ENCODE measurements at regions not wholly inside any gene's neighbourhood (a gene's known extent, or its start where the extent isn't known, plus 50 kb on each side); places are given as distances from the start of the nearest gene placed in this dataset.
A peak's percentile ranks its signal among the peaks of the same experiment; 100 is the strongest.

DNA sequence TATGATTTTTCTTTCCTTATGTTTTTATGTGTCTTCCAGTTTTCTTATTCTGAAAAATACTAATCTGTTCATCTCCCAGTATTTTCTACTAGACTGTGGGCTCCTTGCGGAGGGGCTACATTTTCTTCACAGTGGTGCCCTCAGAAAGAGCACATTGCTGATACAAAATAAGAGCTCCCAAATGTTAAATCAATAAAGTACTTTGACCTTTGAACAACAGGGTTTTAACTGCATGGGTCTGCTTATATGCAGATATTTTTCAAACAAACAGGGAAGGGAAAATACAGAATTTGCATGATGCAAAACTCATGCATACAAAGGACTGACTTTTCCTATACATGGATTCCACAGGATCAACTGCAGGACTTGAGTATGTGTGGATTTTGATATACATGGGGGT lies 79.9 kb upstream of the ACO1 start:
- intact Hi-C loops (cut with micrococcal nuclease; ENCODE audit: unreplicated experiment): loop anchor here (10.0 kb wide), 1 partner anchor 50 kb away; no protein-coding TSS in a partner anchor
- ATAC-seq (peak; percentile 47; the same call in 2 of the 3 replicates), DNase-seq (ENCODE audit: low spot score) (peak; percentile 18), FAIRE-seq (no peak)
- Histone ChIP-seq H3K79me2 (ENCODE audit: insufficient read depth, low read length) (no peaks in the 10 kb centered on the region), H3K4me1 (ENCODE audit: insufficient read depth, low read length) (peaks cover 40% of the 10 kb centered on the region), H3K27ac (ENCODE audit: extremely low read length, insufficient read depth, low read length) (no peak overlapping the region), H3K9me3 (ENCODE audit: low read length) (no peaks in the 10 kb centered on the region), H3K4me3 (replicated peaks in 1 of 3; ENCODE audit: insufficient read depth in 1 of 3, low read depth in 2 of 3, low read length in 3 of 3) (no peak overlapping the region), H3K9ac (ENCODE audit: insufficient read depth, low read depth, low read length) (no peak overlapping the region), H4K20me1 (ENCODE audit: insufficient read depth, low read length) (no peaks in the 10 kb centered on the region), H3K36me3 (replicated peaks in 1 of 2; ENCODE audit: control insufficient read depth in 1 of 2, insufficient read depth in 2 of 2, low read length in 2 of 2) (no peaks in the 10 kb centered on the region), H3K4me2 (ENCODE audit: low read depth, low read length) (no peak overlapping the region), H3K27me3 (ENCODE audit: control insufficient read depth in 1 of 2, insufficient read depth in 2 of 2, low read length in 2 of 2) (no peaks in the 10 kb centered on the region), H2AFZ (ENCODE audit: low read length) (no peak overlapping the region)
- ChIA-PET POLR2A (no interaction called here), CTCF (ENCODE audit: low intra/inter-chr PET ratio, low total read pairs) (no interaction called here)
- WGBS (ENCODE audit: low lambda C conversion rate): 0% methylated on average over 1 of the region's 1 CpG
- BruUV-seq (replicated peaks): no TSS peak
- in situ Hi-C loops (cut with HindIII; ENCODE audit: extremely low pct_ligation_motif_present, low pct_unique_long_range_greater_than_20kb): no loop called here
- TF ChIP-seq HNRNPLL (IDR thresholded peaks at IDR 0.05; ENCODE audit: low read depth, low read length, poor library complexity, severe bottlenecking) (no peak), ZNF775 (CRISPR knock-in tag; IDR thresholded peaks at IDR 0.05; ENCODE audit: borderline replicate concordance) (no peak), STAG1 (CRISPR knock-in tag; IDR thresholded peaks at IDR 0.05) (no peak), ONECUT2 (CRISPR knock-in tag; IDR thresholded peaks at IDR 0.05) (peak; percentile 60; the same call in 1 of the 2 replicates), RFX3 (CRISPR knock-in tag; IDR thresholded peaks at IDR 0.05) (no peak), ZBTB3 (CRISPR knock-in tag; IDR thresholded peaks at IDR 0.05; ENCODE audit: borderline replicate concordance, low read depth) (no peak), ZNF292 (CRISPR knock-in tag; IDR thresholded peaks at IDR 0.05; ENCODE audit: borderline replicate concordance, low read depth) (no peak), ZNF331 (CRISPR knock-in tag; IDR thresholded peaks at IDR 0.05) (no peak), RFX5 (IDR thresholded peaks at IDR 0.05; ENCODE audit: low read depth, low read length) (no peak), MTF2 (CRISPR knock-in tag; IDR thresholded peaks at IDR 0.05; ENCODE audit: borderline replicate concordance) (no peak), MAZ (IDR thresholded peaks at IDR 0.05; ENCODE audit: borderline replicate concordance, low read depth, low read length) (no peak), MAZ (CRISPR knock-in tag; IDR thresholded peaks at IDR 0.05; ENCODE audit: low read depth) (no peak), NFRKB (IDR thresholded peaks at IDR 0.05) (no peak), ELF3 (CRISPR knock-in tag; IDR thresholded peaks at IDR 0.05) (no peak), SRSF4 (IDR thresholded peaks at IDR 0.05; ENCODE audit: low read depth, low read length, poor library complexity, severe bottlenecking) (no peak), POLR2A (IDR thresholded peaks at IDR 0.05; ENCODE audit: insufficient read depth in 1 of 2, low read depth in 2 of 2, low read length in 2 of 2) (no peak)
- TF ChIP-seq, protein P1, sequence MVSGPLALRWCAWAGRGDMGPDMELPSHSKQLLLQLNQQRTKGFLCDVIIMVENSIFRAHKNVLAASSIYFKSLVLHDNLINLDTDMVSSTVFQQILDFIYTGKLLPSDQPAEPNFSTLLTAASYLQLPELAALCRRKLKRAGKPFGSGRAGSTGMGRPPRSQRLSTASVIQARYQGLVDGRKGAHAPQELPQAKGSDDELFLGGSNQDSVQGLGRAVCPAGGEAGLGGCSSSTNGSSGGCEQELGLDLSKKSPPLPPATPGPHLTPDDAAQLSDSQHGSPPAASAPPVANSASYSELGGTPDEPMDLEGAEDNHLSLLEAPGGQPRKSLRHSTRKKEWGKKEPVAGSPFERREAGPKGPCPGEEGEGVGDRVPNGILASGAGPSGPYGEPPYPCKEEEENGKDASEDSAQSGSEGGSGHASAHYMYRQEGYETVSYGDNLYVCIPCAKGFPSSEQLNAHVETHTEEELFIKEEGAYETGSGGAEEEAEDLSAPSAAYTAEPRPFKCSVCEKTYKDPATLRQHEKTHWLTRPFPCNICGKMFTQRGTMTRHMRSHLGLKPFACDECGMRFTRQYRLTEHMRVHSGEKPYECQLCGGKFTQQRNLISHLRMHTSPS (CRISPR knock-in tag; IDR thresholded peaks at IDR 0.05; ENCODE audit: low read depth): no peak
- TF ChIP-seq, protein P2, sequence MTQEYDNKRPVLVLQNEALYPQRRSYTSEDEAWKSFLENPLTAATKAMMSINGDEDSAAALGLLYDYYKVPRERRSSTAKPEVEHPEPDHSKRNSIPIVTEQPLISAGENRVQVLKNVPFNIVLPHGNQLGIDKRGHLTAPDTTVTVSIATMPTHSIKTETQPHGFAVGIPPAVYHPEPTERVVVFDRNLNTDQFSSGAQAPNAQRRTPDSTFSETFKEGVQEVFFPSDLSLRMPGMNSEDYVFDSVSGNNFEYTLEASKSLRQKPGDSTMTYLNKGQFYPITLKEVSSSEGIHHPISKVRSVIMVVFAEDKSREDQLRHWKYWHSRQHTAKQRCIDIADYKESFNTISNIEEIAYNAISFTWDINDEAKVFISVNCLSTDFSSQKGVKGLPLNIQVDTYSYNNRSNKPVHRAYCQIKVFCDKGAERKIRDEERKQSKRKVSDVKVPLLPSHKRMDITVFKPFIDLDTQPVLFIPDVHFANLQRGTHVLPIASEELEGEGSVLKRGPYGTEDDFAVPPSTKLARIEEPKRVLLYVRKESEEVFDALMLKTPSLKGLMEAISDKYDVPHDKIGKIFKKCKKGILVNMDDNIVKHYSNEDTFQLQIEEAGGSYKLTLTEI (CRISPR knock-in tag; conservative IDR thresholded peaks at IDR 0.05): no peak
- TF ChIP-seq, protein P3, sequence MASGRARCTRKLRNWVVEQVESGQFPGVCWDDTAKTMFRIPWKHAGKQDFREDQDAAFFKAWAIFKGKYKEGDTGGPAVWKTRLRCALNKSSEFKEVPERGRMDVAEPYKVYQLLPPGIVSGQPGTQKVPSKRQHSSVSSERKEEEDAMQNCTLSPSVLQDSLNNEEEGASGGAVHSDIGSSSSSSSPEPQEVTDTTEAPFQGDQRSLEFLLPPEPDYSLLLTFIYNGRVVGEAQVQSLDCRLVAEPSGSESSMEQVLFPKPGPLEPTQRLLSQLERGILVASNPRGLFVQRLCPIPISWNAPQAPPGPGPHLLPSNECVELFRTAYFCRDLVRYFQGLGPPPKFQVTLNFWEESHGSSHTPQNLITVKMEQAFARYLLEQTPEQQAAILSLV (CRISPR knock-in tag; IDR thresholded peaks at IDR 0.05; ENCODE audit: borderline replicate concordance): no peak
- TF ChIP-seq, protein P4, sequence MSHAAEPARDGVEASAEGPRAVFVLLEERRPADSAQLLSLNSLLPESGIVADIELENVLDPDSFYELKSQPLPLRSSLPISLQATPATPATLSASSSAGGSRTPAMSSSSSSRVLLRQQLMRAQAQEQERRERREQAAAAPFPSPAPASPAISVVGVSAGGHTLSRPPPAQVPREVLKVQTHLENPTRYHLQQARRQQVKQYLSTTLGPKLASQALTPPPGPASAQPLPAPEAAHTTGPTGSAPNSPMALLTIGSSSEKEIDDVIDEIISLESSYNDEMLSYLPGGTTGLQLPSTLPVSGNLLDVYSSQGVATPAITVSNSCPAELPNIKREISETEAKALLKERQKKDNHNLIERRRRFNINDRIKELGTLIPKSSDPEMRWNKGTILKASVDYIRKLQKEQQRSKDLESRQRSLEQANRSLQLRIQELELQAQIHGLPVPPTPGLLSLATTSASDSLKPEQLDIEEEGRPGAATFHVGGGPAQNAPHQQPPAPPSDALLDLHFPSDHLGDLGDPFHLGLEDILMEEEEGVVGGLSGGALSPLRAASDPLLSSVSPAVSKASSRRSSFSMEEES (CRISPR knock-in tag; IDR thresholded peaks at IDR 0.05): no peak
